ENCODE measurements at regions not wholly inside any gene's neighbourhood (a gene's known extent, or its start where the extent isn't known, plus 50 kb on each side); places are given as distances from the start of the nearest gene placed in this dataset.

DNA sequence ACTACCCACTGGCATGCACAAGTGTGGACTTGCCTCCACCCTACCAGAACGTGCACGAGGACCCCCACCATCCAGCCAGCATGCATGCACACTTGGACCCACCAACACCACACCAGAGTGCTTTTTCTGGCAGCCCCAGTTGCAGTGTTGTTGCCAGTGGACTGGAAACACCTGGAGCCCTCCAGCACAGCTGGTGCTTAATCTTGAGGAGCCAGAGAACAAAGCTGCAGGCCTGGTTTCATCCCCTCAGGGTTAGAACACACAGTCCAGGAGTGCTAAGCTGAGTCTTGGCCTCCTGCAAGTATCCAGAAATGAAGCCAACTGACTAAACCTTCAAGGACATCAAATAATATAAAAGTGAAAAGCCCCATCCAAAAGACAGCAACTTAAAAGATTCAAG is 888.0 kb downstream of the NTRK3 start:
- DNase-seq = no peak
- TF ChIP-seq GATA1 (IDR thresholded peaks at IDR 0.05; ENCODE audit: low read depth, low read length) (no peak), POLR2A (IDR thresholded peaks at IDR 0.05; ENCODE audit: low read length) (no peak)

DNA sequence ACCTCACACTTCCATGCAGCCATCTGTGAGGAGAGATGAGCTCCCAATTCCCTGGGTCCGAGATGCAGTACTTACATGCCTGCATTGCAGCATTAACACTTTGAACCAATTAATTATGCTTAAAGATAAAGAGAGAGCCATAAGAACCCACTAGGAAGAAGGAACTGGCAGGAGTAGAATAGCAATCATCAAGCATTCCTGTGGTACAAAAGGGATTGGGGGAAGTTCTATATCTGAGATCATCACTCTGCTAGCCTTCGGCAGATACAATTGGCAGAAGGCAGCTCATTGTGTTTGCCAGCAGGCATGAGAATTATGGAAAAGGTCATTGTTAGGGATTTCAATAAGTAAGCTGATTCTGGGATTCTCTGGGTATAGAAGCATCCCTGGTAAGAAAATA is 891.4 kb downstream of the NTRK3 start:
- TF ChIP-seq POLR2A (IDR thresholded peaks at IDR 0.05; ENCODE audit: low read length) (no peak), GATA1 (IDR thresholded peaks at IDR 0.05; ENCODE audit: low read depth, low read length) (no peak)
- DNase-seq = no peak

DNA sequence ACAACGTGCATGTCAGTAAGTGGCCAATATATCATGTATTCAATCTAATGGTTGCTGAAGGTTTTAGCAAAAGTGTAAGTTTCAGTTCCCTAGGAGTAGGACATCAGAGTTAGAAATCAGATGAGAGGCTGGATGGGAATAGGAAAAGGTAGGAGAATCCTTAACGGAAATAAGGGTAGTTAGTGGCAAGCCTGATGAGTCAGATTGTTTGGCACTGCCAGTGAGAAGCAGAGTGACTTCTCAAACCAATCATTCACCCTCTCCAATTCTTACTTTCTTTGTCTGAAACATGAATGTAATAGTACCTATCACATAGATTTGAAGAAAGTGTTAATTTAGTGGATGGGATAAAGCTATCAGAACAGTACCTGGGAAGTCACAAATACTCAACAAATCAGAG is 894.0 kb downstream of the NTRK3 start:
- no peak for TF ChIP-seq GATA1 (IDR thresholded peaks at IDR 0.05; ENCODE audit: low read depth, low read length)
- no peak for TF ChIP-seq POLR2A (IDR thresholded peaks at IDR 0.05; ENCODE audit: low read length)
- no peak for DNase-seq

DNA sequence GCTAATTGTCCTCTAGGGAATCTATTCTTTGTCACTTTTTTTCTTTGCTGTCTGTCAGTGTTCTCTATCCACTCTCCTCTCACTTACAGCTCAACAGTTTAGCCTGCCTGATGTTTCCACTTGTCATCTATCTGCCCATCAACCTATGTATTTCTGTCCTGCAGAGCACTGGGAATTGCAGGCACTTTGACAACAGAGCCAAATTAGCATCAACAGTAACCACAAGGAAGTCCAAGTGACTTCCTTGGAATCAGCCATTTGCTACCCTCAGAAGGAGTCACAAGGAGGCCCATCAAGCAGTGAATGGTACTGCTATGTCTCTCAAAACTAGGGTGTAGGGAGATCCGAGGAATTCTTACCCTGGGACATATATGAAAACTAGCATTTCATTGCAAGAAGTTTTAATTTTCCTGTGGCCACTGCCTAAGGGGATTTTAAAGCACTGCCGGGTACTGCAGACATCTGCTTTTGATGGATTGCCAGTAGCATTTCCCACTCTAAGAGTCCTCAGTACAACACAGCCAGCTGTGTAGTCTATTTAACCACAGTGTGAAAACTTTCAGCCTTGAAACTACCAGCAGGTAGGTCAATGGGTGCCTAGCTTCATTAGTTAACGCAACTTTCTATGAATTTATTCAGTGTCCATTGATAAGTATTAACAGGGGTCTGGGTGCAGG is 898.8 kb downstream of the NTRK3 start:
- no peak for TF ChIP-seq GATA1 (IDR thresholded peaks at IDR 0.05; ENCODE audit: low read depth, low read length)
- no peak for TF ChIP-seq POLR2A (IDR thresholded peaks at IDR 0.05; ENCODE audit: low read length)
- no peak for DNase-seq

DNA sequence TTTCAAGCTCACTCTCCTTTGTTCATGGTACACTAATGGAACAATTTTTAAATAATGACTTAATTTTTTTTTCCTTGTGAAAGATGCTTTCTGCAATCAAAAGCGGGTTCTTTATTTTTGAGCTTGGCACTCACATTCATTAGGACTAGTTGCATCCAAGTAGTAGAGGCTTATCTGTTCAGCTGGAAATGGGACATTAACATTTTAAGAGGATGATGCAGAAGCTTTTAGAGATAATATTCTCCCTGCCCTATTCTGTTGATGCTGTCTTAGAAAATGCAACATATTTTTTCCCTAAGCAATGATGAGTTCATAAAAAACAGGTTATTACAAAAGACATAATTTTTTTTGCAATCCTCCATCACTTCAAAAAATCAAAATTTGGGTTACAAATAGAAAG is 900.6 kb downstream of the NTRK3 start:
- no peak for DNase-seq
- TF ChIP-seq GATA1 (IDR thresholded peaks at IDR 0.05; ENCODE audit: low read depth, low read length) = no peak
- no peak for TF ChIP-seq POLR2A (IDR thresholded peaks at IDR 0.05; ENCODE audit: low read length)

DNA sequence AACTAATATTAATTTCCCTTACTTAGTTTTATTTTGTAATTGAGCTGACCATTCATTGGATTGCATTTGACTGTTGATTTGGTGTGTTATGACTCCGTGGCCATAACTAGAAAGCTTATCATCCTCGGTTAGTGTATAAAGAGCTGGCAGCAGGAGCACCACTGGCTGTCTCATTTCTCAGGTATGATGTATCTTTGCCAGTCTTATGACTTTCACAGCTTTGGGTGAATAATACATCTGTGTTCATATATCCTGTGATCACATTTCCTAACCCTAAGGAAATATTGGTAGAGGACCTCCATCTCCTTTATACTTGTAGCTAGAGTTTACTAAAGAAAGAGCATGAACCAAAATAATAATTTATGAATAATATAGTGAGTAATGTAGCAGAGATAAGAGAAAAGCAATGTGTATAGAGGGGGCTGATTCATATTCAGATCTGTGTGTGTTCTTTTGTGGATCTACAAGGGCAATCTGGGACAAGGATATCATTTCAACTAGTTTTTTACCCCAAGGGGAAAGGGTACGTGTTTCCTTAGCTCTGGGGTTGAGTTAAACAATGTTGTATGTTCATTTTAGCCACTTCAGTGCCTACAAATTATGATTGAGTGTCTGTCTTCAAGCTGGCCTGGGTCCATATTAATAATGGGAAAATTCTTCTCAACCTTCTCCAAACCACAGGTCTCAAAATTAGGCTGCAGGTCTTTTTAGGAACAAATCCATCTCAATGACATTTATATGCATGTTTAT is 901.7 kb downstream of the NTRK3 start:
- TF ChIP-seq POLR2A (IDR thresholded peaks at IDR 0.05; ENCODE audit: low read length) (no peak), GATA1 (IDR thresholded peaks at IDR 0.05; ENCODE audit: low read depth, low read length) (no peak)
- DNase-seq = no peak

DNA sequence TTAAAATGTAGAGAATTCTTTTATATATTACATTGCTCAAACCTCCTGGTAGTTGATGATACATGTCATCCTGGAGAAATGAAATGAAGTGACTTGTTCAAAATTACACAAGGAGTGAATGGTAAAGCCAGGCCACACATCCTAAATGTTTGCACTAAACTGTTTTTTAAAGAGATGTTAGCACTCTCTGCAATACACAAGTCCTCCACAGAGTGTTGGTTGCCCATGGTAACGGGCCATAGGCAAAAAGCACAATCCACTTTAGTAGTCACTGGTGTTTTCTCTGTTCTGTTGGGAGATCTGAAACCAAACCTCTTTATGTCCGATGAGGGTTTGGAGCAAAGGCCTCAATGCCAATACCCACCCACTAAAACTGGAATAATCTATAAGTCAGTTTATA is 907.4 kb downstream of the NTRK3 start:
- TF ChIP-seq GATA1 (IDR thresholded peaks at IDR 0.05; ENCODE audit: low read depth, low read length) (no peak), POLR2A (IDR thresholded peaks at IDR 0.05; ENCODE audit: low read length) (no peak)
- DNase-seq = no peak

DNA sequence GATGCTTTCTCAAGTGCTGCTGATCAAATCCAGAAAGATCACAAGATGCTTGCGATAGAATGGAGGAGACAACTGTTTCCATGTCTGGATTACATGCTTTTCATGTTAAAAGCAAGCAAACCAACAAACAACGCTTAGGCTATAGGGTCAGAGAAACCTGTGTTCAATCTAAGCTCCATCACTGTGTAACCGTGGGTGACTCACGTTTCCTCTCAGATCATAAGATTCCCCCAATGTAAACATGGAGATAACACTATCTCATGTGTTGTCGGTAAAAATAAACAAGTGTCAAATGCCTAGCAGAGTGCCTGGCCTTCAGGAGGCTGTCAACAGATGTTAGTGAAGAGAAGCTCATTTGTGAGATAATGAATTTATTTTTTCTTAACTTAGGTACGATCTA is 907.8 kb downstream of the NTRK3 start:
- TF ChIP-seq GATA1 (IDR thresholded peaks at IDR 0.05; ENCODE audit: low read depth, low read length) (no peak), POLR2A (IDR thresholded peaks at IDR 0.05; ENCODE audit: low read length) (no peak)
- no peak for DNase-seq

DNA sequence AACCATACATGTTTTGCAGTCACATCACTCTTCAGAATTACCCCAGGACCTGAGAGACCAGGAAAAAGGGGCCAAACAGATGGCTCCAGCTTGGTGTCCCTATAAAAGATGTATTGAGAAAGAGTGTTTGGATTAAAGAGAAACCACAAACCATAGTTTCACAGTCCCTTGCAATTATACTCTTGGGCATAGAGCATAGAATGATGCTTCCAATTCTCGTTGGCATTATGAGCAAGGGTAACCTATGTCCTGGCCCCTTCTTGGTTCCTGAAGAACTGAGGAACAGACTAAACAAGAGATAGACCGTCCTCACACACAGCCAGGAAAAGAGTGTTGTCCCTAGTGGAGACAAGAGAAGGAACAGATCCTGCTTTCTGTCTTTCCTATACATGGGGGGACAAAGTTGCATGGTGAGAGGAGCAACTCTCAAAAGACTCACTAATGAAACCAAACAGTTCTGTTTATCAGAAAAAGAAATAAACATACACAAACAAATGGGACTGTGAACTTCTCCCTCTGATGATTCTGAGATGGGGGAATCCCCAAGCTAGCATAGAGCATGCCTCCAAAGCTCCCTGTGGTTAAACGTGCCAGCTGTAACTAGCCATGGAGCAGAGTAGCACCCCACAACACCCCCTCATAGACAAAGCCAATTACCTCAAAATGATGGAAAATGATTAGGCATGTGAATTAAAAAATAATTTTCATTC is 908.6 kb downstream of the NTRK3 start:
- TF ChIP-seq POLR2A (IDR thresholded peaks at IDR 0.05; ENCODE audit: low read length) = no peak
- no peak for TF ChIP-seq GATA1 (IDR thresholded peaks at IDR 0.05; ENCODE audit: low read depth, low read length)
- no peak for DNase-seq

DNA sequence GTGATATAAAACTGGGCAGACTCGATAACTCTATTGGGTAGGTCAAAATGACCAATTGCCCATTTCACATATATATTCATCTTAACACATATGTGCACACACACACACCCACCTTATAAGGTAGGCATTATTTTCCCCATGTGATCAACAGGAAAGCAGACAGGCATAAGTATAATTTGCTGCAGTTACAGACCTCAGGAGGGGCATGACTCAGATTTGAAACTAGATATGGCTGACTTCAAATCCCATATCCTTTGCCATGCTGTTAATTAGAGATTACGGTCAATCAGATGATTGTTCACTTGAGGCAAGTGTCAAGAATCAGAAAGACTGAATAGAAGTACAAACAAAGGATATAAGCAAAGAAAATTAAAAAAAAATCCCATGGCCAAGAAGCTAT is 910.6 kb downstream of the NTRK3 start:
- no peak for TF ChIP-seq POLR2A (IDR thresholded peaks at IDR 0.05; ENCODE audit: low read length)
- TF ChIP-seq GATA1 (IDR thresholded peaks at IDR 0.05; ENCODE audit: low read depth, low read length) = no peak
- no peak for DNase-seq

DNA sequence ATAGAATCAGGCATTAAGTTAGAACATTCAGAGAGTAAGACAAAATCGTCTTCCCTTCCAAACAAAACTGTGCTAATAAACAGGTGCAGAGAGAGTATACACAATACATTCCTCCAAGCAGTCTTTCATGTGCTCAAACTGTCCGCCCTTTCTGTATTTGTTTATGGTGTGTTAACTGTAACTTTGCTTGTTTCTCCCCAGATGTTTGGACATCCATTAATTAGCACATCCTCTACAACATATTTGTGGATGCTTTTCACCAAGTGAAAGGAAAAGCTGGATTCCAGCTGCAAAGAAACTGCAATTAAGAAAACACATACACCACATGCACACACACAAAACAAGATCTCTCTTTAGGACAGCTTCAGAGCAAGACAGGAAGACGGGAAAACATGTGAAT is 912.6 kb downstream of the NTRK3 start:
- TF ChIP-seq GATA1 (IDR thresholded peaks at IDR 0.05; ENCODE audit: low read depth, low read length) = no peak
- no peak for TF ChIP-seq POLR2A (IDR thresholded peaks at IDR 0.05; ENCODE audit: low read length)
- no peak for DNase-seq

DNA sequence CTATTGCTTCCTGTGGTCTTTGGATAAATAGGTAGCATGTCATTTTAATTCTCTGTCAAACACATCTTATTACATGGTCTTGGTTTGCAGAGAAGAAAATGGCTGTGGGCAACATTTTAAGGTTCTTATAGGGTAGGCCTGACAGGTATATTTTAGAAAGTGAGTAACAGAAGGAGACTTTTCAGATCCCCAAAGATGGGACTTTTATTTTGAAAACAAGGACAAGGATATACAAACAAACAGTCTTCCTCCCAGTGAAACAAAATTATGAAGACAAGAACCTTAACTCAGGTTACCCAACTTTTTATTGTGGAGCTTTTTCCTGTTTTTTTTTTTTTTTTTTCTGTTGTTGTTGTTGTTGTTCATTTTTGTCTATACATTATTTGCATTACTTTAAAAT is 916.2 kb downstream of the NTRK3 start:
- no peak for TF ChIP-seq POLR2A (IDR thresholded peaks at IDR 0.05; ENCODE audit: low read length)
- no peak for TF ChIP-seq GATA1 (IDR thresholded peaks at IDR 0.05; ENCODE audit: low read depth, low read length)
- no peak for DNase-seq

DNA sequence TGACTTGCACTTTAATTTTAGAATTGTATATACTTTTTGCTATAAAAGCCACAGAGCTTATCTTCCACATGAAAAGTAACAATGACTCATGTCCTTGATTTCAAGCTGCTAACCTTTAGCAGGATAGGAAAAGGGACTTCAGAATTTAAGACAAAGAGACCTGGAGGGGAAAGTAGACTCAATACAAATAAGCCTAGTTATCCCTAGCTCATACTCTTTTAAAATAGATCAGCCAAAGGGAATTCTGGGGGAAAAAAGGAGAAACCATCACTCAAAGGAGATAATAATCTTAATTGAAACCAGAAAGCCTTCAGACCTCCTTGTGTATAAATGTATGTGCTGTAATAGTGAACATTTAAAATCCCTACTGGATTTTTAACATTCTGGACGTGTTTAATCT is 930.3 kb downstream of the NTRK3 start:
- TF ChIP-seq POLR2A (IDR thresholded peaks at IDR 0.05; ENCODE audit: low read length) (no peak), GATA1 (IDR thresholded peaks at IDR 0.05; ENCODE audit: low read depth, low read length) (no peak)
- DNase-seq = no peak

DNA sequence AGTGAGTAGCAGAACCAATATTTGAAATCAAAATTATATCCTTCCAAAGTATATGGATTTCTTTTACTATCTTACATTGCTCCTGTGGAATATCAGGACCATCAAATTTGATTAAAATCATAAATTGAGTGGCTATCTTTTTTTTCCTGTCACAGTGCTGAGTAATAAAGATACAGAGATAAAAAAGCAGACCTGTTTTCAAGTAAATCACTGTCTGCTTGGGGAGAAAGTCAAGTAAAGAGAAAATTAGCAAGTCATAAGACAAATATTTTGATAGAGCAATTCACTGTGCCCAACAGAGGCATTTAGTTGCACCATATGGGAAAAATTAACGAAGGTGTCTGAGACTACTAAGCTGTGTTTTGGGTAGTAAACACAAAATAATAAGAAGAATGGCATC is 933.7 kb downstream of the NTRK3 start:
- DNase-seq = no peak
- TF ChIP-seq GATA1 (IDR thresholded peaks at IDR 0.05; ENCODE audit: low read depth, low read length) (no peak), POLR2A (IDR thresholded peaks at IDR 0.05; ENCODE audit: low read length) (no peak)
